Lung microvascular endothelial cell (primary cell): ENCODE measurements at regions not wholly inside any gene's neighbourhood (a gene's known extent, or its start where the extent isn't known, plus 50 kb on each side); places are given as distances from the start of the nearest gene placed in this dataset.
A peak's percentile ranks its signal among the peaks of the same experiment; 100 is the strongest.
"Not testable (repeated sequence)": the region's sequence is repeated elsewhere in the genome, so short reads cannot be mapped to it uniquely, and the experiment has no call there.

Experiments used
- DNase-seq, 2 donors: peaks; one replicate each; pipeline versions ENCODE4 v3.0.0 to v3.0.0-alpha.2; 2010; ENCODE audit warnings: low read depth in 2 of 2

- no peak for DNase-seq
Observed at GRCh38 chrX:121298499-121298898, 251.1 kb downstream of the GLUD2 start.

DNA sequence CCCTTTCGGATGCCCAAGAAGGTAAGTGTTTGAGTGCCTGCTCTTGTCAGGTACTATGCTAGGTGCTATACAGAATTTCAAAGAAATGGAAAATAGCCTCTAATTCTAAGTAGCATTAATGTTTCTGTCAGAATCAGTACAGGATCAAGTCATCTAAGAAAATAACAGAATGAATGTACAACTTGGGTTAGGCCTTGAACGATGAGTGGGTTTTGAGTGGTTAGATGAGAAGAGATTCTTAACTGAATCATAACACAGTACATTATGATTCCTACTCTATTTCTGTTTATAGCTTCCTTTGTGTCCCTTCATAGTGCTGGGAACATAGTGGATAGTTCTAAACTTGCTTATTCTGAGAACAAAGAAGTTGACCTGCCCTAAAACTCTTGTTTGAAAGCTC is 253.9 kb downstream of the GLUD2 start:
- DNase-seq = no peak

DNA sequence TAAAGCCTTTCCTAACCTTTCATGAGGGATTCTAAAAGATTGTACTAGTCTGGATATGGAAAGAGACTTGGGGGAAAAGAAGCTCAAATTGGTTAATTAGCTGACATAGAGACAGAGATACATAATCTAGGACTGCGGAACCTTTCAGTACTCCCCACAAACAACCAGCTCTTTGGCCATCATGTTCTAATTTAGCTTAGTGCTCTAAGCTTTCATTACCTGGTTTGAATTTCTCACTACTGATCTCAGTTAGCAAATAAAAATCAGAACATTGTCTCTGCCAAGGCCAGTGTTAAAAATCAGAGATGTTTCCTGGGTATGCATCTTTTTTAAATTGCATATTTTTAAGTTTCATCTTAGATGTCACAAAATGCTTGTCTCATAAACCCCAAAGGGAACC is 254.4 kb downstream of the GLUD2 start:
- no peak for DNase-seq

GRCh38 chrX:121307449-121307848 is 260.0 kb downstream of the GLUD2 start:
- no peak for DNase-seq

- peak; percentile 3 to 7 for DNase-seq
Observed at GRCh38 chrX:121308276-121308805, 260.9 kb downstream of the GLUD2 start.

- DNase-seq = no peak
Observed at GRCh38 chrX:121310820-121311219, 263.4 kb downstream of the GLUD2 start.

GRCh38 chrX:121320441-121320840 is 273.0 kb downstream of the GLUD2 start:
- no peak for DNase-seq

DNA sequence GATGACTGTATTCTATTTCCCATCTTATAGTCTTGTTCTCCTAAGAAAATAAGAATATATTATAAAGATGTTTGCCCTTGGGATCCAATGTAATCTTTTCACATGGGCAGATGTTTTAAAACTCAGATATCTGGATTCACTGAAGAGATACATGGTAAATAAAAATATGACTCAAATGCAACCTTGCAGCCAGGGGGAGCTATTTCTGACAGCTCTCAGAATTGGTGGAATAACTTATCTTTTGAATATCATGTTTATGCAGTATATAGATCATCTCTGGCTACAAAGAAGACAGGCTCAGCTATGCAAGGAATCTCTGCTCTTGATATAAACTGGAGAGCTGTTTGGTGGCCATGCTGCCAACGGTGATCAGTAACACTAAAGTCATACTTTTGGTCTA is 274.7 kb downstream of the GLUD2 start:
- no peak for DNase-seq

DNA sequence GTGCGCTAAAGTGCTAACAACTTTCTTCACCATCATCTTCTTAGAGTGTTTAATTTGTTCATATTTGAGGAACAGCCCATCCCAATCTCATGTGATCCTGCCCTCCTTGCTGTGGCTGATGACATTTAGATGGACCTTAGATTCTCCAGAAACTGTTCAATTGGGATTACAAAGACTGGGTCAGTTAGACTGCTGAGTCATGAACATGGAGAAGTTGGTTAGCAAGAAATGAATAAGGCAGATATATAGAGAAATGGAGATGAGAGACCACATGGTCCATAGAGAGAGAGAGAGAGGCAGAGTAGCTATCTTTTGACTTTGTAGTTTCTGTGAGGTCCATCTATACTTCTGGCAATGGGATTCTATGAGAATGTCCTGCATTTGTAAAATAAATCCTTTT is 275.9 kb downstream of the GLUD2 start:
- no peak for DNase-seq

- DNase-seq = no peak
Observed at GRCh38 chrX:121333942-121334341, 286.5 kb downstream of the GLUD2 start.

DNA sequence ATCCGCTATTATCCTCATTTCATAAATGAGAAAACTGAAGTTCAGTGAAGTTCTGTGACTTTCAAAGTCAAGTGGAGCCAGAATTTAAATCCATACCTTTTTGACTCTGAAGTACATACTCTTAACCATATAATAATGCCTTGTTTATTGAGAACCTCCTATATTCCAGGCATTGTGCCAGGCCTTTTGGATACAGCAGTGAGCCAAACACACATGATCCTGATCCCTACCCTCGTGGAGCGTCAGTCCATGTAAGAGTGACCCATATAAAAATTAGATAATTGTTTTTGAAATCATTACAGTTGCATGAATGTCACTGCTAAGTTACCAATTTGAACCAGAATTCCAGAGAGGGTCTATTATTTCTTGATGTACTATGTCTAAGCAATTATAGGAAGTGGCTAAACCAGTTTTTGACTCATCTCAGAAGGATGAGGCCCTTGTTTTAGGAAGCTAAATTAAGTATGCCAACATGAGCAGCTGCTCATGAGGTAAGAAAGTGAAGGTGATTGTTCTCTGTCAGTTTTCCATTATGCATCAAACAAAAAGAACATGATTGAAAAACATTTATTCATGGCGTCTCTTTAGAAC is 289.5 kb downstream of the GLUD2 start:
- DNase-seq = no peak

GRCh38 chrX:121337816-121338215 is 290.4 kb downstream of the GLUD2 start:
- DNase-seq = no peak

GRCh38 chrX:121349263-121349662 is 301.9 kb downstream of the GLUD2 start:
- no peak for DNase-seq

DNA sequence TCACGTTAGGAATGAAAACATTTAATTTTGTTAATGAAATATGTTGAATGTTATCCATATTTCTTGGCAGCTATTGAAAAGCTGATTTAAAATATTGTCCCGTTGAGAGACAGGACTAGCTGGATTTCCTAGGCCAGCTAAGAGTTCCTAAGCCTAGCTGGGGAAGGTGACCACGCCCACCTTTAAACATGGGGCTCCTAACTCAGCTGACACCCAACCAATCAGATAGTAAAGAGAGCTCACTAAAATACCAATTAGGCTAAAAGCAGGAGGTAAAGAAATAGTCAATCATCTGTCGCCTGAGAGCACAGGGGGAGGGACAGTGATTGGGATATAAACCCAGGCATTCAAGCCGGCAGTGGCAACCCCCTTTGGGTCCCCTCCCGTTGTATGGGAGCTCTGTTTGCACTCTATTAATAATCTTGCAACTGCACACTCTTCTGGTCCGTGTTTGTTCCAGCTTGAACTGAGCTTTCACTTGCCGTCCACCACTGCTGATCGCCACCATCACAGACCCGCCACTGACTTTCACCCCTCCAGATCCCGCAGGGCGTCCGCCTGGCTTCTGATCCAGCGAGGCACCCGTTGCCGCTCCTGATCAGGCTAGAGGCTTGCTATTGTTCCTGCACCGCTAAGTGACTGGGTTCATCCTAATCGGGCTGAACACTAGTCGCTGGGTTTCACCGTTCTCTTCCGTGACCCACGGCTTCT is 308.9 kb downstream of the GLUD2 start:
- DNase-seq = no peak

GRCh38 chrX:121356850-121357171 is 309.4 kb downstream of the GLUD2 start:
- no peak for DNase-seq

DNA sequence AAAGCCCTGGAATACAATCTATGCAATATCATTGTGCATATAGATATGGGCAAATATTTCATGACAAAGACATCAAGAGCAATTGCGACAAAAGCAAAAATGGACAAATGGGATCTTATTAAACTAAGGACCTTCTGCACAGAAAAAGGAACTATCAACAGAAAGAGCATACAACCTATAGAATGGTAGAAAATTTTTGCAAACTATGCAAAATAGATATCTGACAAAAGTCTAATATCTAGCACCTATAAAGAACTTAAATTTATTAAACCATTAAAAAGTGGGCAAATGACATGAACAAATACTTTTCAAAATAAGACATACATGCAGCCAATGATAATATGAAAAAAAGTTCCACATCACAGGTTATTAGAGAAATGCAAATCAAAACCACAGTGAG is 312.9 kb downstream of the GLUD2 start:
- no peak for DNase-seq

DNA sequence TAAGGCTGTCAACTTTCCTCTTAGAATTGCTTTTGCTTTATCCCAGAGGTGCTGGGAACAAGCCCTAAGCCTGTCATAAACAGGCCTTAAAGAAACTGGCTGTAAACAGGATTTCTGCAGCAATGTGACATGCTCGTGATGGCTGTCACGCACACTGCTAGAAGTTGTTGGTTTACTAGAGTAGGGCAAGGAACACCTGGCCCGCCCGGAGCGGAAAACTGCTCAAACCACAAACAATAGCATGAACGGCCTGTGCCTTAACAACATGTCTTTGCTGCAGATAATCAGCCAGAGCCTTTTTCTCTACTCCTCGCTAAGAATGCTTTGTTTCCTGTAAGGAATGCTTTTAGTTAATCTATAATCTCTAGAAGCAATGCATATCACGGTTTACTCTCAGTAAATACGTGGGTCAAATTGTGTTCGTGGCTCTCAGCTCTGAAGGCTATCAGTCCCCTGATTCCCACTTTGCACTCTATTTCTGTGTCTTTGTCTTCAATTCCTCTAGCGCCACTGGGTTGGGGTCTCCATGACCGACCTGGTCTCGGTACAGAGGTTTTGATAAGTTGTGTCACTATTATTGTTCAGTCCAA is 318.3 kb downstream of the GLUD2 start:
- no peak for DNase-seq

- DNase-seq = no peak
Observed at GRCh38 chrX:121374471-121374870, 327.1 kb downstream of the GLUD2 start.

GRCh38 chrX:121381915-121382314 is 334.5 kb downstream of the GLUD2 start:
- not testable (repeated sequence) for DNase-seq

DNA sequence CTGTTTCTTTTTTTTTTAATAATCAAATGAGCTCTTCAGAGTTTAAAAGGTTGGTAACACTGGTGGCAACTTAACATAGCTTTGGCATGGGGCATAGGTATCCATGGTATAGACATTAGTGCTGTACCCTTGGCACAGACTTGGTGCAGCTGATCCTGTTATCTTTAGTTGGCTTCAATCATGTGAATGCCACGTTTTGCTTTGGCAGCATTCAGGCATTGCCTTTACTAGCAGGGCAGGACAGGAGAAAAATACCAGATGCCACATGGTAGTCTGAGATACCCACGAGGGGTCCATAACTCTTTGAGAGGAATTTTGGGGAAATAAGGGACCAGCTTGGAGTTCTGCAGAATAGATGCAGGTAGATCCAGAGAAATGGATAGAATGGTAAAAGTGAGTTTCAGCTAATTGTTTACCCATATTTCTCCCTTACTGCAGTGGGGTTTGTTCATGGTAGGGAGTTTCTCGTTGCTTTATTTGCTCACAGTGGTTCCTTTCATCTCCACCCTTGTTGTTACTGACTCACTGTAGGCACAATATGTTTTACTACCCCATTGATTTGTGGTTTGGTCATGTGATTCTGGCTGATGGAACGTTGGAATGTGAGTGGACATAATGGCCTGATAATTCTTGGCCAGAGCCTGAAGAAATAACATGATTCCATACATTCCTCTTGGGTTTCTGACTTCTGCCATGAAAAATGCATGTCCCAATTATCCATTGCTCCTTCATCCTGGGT is 342.7 kb downstream of the GLUD2 start:
- DNase-seq = no peak

- no peak for DNase-seq
Observed at GRCh38 chrX:121405826-121406225, 358.4 kb downstream of the GLUD2 start.

- no peak for DNase-seq
Observed at GRCh38 chrX:121407627-121408026, 360.2 kb downstream of the GLUD2 start.
